K562 (cell line): ENCODE measurements at regions not wholly inside any gene's neighbourhood (a gene's known extent, or its start where the extent isn't known, plus 50 kb on each side); places are given as distances from the start of the nearest gene placed in this dataset.

Source experiments
- ATAC-seq: fragments of 200-7000 bp; cut with Tn5 transposase; 3 replicates; pipeline ENCODE4 v1.9.1; 2020; ENCODE audit warnings: moderate library complexity
- BruUV-seq: library from RNA; stranded (reverse); fragments of 400-500 nt; replicated peaks from 2 replicates; lab custom pipeline; 2021; lab: Mats Ljungman, UMichigan
- CTCF ChIA-PET: fragments of 300-600 bp; formaldehyde crosslinking; extraction: SDS; loops from one replicate; lab custom pipeline; 2021; ENCODE audit warnings: low intra/inter-chr PET ratio; lab: Yijun Ruan, JAX
- POLR2A ChIA-PET: fragments of 300-600, 350-650 bp; sonication (Branson Sonifier 250); formaldehyde crosslinking; extraction: SDS; loops from one replicate; lab custom pipeline; 2021; ENCODE audit warnings: antibody characterized with exemption, inconsistent platforms; lab: Yijun Ruan, JAX
- DNase-seq, 4 experiments: peaks; one replicate each; pipeline versions ENCODE4 v3.0.0 to v3.0.0-alpha.2; 2011 to 2018; ENCODE audit warnings: low spot score in 3 of 4, mixed read lengths in 3 of 4; ENCODE audit errors: extremely low read depth in 1 of 4
- FAIRE-seq: peaks from 2 replicates; lab custom pipeline; 2011; peaks lifted over from hg19 to GRCh38; lab: Jason Lieb, UNC
- H2AFZ ChIP-seq: 2 replicates; pipeline ENCODE4 v1.6.0; 2011; ENCODE audit warnings: low read depth, low read length, control low read depth, inconsistent platforms
- H3K27ac ChIP-seq: fragments of 200-600 bp; 3 replicates; pipeline ENCODE4 v1.8.0; 2011; ENCODE audit warnings: low read depth, mild to moderate bottlenecking, control low read depth, inconsistent platforms, low read length, moderate library complexity, mixed read lengths; ENCODE audit errors: extremely low read depth
- H3K27me3 ChIP-seq, 2 experiments: fragments of 300-600 bp in 1 of 2; 2 replicates in 1 of 2; 3 replicates in 1 of 2; pipeline versions ENCODE4 v1.6.0 to v1.8.0; 2011; ENCODE audit warnings: inconsistent platforms in 2 of 2, low read length in 2 of 2, mild to moderate bottlenecking in 1 of 2, mixed read lengths in 1 of 2, moderate library complexity in 1 of 2; ENCODE audit not compliant: control insufficient read depth in 2 of 2, insufficient read depth in 2 of 2
- H3K36me3 ChIP-seq: fragments of 300-600 bp; 3 replicates; pipeline ENCODE4 v1.8.0; 2011; ENCODE audit warnings: mild to moderate bottlenecking, low read length, inconsistent platforms; ENCODE audit not compliant: control insufficient read depth, insufficient read depth
- H3K4me1 ChIP-seq, 2 experiments: fragments of 200-600 bp in 1 of 2; replicated peaks in 1 of 2; 2 replicates in 1 of 2; 3 replicates in 1 of 2; pipeline versions ENCODE4 v1.5.1 to v1.8.0; 2011; ENCODE audit warnings: inconsistent platforms in 2 of 2, low read length in 2 of 2, mild to moderate bottlenecking in 1 of 2, mixed read lengths in 1 of 2, moderate library complexity in 1 of 2; ENCODE audit not compliant: control insufficient read depth in 2 of 2, insufficient read depth in 2 of 2
- H3K4me2 ChIP-seq: 2 replicates; pipeline ENCODE4 v1.6.1; 2011; ENCODE audit warnings: low read length, control low read depth, inconsistent platforms, mixed read lengths; ENCODE audit not compliant: insufficient read depth
- H3K4me3 ChIP-seq: fragments of 200-600 bp; sonication (generic), shearing (Covaris generic); 2 replicates; pipeline ENCODE4 v1.5.1; 2016; ENCODE audit warnings: control low read depth, inconsistent platforms
- H3K79me2 ChIP-seq: fragments of 200-600 bp; 3 replicates; pipeline ENCODE4 v1.8.0; 2011; ENCODE audit warnings: low read length, inconsistent platforms; ENCODE audit not compliant: control insufficient read depth, insufficient read depth
- H3K9ac ChIP-seq, 2 experiments: 2 replicates each; pipeline versions ENCODE4 v1.6.0 to v1.6.1; 2011; ENCODE audit warnings: low read depth in 2 of 2, low read length in 2 of 2, control low read depth in 1 of 2, inconsistent platforms in 1 of 2, mild to moderate bottlenecking in 1 of 2, mixed read lengths in 1 of 2; ENCODE audit not compliant: insufficient read depth in 1 of 2
- H3K9me1 ChIP-seq: one replicate; pipeline ENCODE4 v1.6.0; 2011; ENCODE audit warnings: inconsistent platforms, mild to moderate bottlenecking, low read length, moderate library complexity; ENCODE audit not compliant: control insufficient read depth, insufficient read depth
- H3K9me3 ChIP-seq: replicated peaks from 2 replicates; pipeline ENCODE4 v1.5.1; 2011; ENCODE audit warnings: low read depth, low read length, inconsistent platforms; ENCODE audit not compliant: control insufficient read depth, insufficient read depth
- H4K20me1 ChIP-seq: replicated peaks from 2 replicates; pipeline ENCODE4 v1.6.1; 2011; ENCODE audit warnings: low read length, inconsistent platforms, mixed read lengths; ENCODE audit not compliant: control insufficient read depth, insufficient read depth
- EP400 ChIP-seq: fragments of 450-650 bp; IDR thresholded peaks from 2 replicates; pipeline ENCODE4 v1.6.1; 2017; ENCODE audit warnings: antibody characterized with exemption, mild to moderate bottlenecking, moderate library complexity
- HDAC1 ChIP-seq, 2 experiments: fragments of 450-650 bp; IDR thresholded peaks; 2 replicates each; pipeline ENCODE4 v1.6.1; 2016 to 2017; ENCODE audit warnings: inconsistent platforms in 1 of 2, mild to moderate bottlenecking in 1 of 2, moderate library complexity in 1 of 2
- HMG20A ChIP-seq: fragments of 450-650 bp; formaldehyde crosslinking; conservative IDR thresholded peaks from 2 replicates; pipeline ENCODE4 v1.4.0; 2020; ENCODE audit warnings: mild to moderate bottlenecking, mixed read lengths
- MED1 ChIP-seq: sonication (generic); formaldehyde crosslinking; IDR thresholded peaks from 2 replicates; pipeline ENCODE4 v1.8.1; 2023; ENCODE audit warnings: missing genetic modification reagents, borderline replicate concordance
- MEIS2 ChIP-seq: fragments of 450-650 bp; IDR thresholded peaks from 2 replicates; pipeline ENCODE4 v1.6.1; 2014; ENCODE audit warnings: mild to moderate bottlenecking; ENCODE audit not compliant: partially characterized antibody
- POLR2H ChIP-seq: IDR thresholded peaks from 2 replicates; pipeline ENCODE4 v1.6.1; 2016; ENCODE audit warnings: missing genetic modification characterization, low read depth, mild to moderate bottlenecking, control low read depth, missing compliant biosample characterization, moderate library complexity
- SP2 ChIP-seq: IDR thresholded peaks from 2 replicates; pipeline ENCODE4 v1.6.1; 2011; ENCODE audit warnings: mild to moderate bottlenecking, low read depth, low read length, moderate library complexity; ENCODE audit not compliant: poor library complexity, severe bottlenecking; ENCODE audit errors: extremely low read depth
- TAF15 ChIP-seq: fragments of 200-400 bp; formaldehyde crosslinking; IDR thresholded peaks from 2 replicates; pipeline ENCODE4 v1.6.1; 2017; ENCODE audit warnings: mild to moderate bottlenecking, low read depth, low read length, moderate library complexity
- TRIM24 ChIP-seq, 2 experiments: fragments of 450-650 bp; IDR thresholded peaks; 2 replicates each; pipeline ENCODE4 v1.6.1; 2016
- ZC3H8 ChIP-seq: fragments of 450-650 bp; IDR thresholded peaks from 2 replicates; pipeline ENCODE4 v1.6.1; 2017
- ZNF830 ChIP-seq: fragments of 250-450 bp; sonication (Bioruptor Pico); IDR thresholded peaks from 2 replicates; pipeline ENCODE4 v1.5.0; 2021; ENCODE audit warnings: mild to moderate bottlenecking
- WGBS: fragments of 100-300 bp; shearing (Covaris generic); methylation state at CpG from one replicate; pipeline ENCODE4 v1.1.6; 2016; ENCODE audit warnings: low coverage, mixed read lengths; ENCODE audit not compliant: insufficient coverage; ENCODE audit errors: missing lambda C conversion rate; 5-methylcytosine and 5-hydroxymethylcytosine counted together
- in situ Hi-C: fragments of 300-500 bp; cut with MboI; formaldehyde crosslinking; loops from 4 replicates; pipeline ENCODE4 v1.15.0; 2018; ENCODE audit warnings: inconsistent platforms, mixed read lengths
- intact Hi-C: fragments of 100-400 bp; cut with micrococcal nuclease; formaldehyde crosslinking; loops from 2 replicates; pipeline ENCODE4 v1.14.2; 2022
- TF ChIP-seq, protein P1 (sequence below): fragments of 450-650 bp; conservative IDR thresholded peaks from 2 replicates; pipeline ENCODE4 v1.6.1; 2016; ENCODE audit warnings: missing genetic modification characterization, low read depth, mild to moderate bottlenecking, missing compliant biosample characterization, moderate library complexity
- TF ChIP-seq, protein P2 (sequence below), 2 experiments: fragments of 450-650 bp in 1 of 2; IDR thresholded peaks; 2 replicates each; pipeline ENCODE4 v1.6.1; 2011 to 2017; ENCODE audit warnings: low read depth in 2 of 2, antibody characterized with exemption in 1 of 2, borderline replicate concordance in 1 of 2, low read length in 1 of 2, mild to moderate bottlenecking in 1 of 2, mixed read lengths in 1 of 2; ENCODE audit not compliant: control insufficient read depth in 1 of 2

GRCh38 chr11:116166573-116167465 lies 606.0 kb downstream of the BUD13 start (continued):
- TF ChIP-seq POLR2H (tag), result no peak
- no peak for TF ChIP-seq ZNF830 (CRISPR knock-in tag)
- TF ChIP-seq, protein P1, sequence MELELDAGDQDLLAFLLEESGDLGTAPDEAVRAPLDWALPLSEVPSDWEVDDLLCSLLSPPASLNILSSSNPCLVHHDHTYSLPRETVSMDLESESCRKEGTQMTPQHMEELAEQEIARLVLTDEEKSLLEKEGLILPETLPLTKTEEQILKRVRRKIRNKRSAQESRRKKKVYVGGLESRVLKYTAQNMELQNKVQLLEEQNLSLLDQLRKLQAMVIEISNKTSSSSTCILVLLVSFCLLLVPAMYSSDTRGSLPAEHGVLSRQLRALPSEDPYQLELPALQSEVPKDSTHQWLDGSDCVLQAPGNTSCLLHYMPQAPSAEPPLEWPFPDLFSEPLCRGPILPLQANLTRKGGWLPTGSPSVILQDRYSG (tag), result no peak
- no peak for TF ChIP-seq MEIS2
- no peak for TF ChIP-seq EP400
- no peak for TF ChIP-seq TRIM24 (IDR thresholded peaks at IDR 0.05)
- no peak for TF ChIP-seq HDAC1 (IDR thresholded peaks at IDR 0.05)
- TF ChIP-seq TAF15, result no peak

DNA sequence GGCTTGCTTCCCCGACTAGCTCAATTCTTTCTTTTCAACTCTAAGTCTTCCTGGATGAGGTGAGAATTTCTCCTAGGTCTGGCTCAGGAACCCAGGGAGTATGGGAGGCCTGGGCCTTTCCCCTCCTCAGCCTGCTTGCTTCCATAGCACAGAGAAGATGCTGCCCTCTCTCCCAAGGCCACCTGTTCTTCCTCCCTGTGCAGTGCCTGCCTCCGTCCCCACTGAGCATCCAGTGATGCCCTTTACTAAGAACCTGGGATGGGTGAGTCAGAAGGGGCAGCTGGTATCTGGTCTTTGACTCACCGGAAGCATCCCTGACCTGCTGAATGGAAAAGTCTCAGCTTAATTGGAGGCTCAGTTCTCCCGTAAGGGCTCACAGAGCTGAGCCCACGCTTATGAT lies 607.9 kb downstream of the BUD13 start:
- Histone ChIP-seq H3K9me1 (no peaks in the 10 kb centered on the region), H3K9ac (no peak overlapping the region), H3K4me1 (no peaks in the 10 kb centered on the region), H3K9me3 (no peaks in the 10 kb centered on the region), H3K79me2 (no peaks in the 10 kb centered on the region), H3K4me3 (no peak overlapping the region), H4K20me1 (no peaks in the 10 kb centered on the region; the same call in 1 of the 2 replicates), H2AFZ (no peak overlapping the region), H3K36me3 (no peaks in the 10 kb centered on the region), H3K27ac (no peak overlapping the region), H3K27me3 (no peaks in the 10 kb centered on the region; a peak in 1 of 5 replicates), H3K4me2 (no peak overlapping the region)
- ChIA-PET POLR2A (no interaction called here), CTCF (interaction anchor here (0.6 kb wide), 1 partner anchor 879 kb away, joined by 3 read pairs; no protein-coding TSS in a partner anchor)
- 0% methylated on average over 5 of the region's 5 CpGs for WGBS
- ATAC-seq (no peak), FAIRE-seq (no peak), DNase-seq (no peak)
- intact Hi-C loops (no loop called here), in situ Hi-C loops (no loop called here)
- no TSS peak for BruUV-seq
- TF ChIP-seq MED1 (CRISPR knock-in tag) (no peak), HMG20A (CRISPR knock-in tag) (no peak), SP2 (no peak), ZC3H8 (no peak)
- TF ChIP-seq, protein P2, sequence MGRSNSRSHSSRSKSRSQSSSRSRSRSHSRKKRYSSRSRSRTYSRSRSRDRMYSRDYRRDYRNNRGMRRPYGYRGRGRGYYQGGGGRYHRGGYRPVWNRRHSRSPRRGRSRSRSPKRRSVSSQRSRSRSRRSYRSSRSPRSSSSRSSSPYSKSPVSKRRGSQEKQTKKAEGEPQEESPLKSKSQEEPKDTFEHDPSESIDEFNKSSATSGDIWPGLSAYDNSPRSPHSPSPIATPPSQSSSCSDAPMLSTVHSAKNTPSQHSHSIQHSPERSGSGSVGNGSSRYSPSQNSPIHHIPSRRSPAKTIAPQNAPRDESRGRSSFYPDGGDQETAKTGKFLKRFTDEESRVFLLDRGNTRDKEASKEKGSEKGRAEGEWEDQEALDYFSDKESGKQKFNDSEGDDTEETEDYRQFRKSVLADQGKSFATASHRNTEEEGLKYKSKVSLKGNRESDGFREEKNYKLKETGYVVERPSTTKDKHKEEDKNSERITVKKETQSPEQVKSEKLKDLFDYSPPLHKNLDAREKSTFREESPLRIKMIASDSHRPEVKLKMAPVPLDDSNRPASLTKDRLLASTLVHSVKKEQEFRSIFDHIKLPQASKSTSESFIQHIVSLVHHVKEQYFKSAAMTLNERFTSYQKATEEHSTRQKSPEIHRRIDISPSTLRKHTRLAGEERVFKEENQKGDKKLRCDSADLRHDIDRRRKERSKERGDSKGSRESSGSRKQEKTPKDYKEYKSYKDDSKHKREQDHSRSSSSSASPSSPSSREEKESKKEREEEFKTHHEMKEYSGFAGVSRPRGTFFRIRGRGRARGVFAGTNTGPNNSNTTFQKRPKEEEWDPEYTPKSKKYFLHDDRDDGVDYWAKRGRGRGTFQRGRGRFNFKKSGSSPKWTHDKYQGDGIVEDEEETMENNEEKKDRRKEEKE (IDR thresholded peaks at IDR 0.05; ENCODE audit: borderline replicate concordance in 1 of 2, control insufficient read depth in 1 of 2, low read depth in 2 of 2, low read length in 1 of 2), result no peak
